ENCODE measurements at regions not wholly inside any gene's neighbourhood (a gene's known extent, or its start where the extent isn't known, plus 50 kb on each side); places are given as distances from the start of the nearest gene placed in this dataset.

DNA sequence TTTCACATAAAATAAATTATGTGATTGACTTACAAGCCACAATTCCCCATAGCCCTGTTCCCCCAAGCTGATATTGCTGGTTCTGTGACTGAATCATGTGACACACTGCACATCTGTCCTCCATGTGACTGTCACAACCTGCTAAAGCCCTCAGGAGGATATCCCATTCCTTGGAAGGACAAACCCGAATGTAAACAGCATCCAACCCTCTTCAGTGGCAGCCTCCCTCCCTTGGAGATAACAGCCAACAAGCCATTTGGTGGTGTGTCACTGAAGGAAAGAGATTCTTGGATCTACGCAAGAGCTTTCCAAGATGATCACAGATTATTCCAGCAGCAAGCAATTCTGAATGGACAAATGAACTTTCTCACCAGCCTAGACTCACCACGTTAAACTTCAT lies 153.9 kb upstream of the TIAM1 start:
- DNase-seq, result no peak

- no peak for DNase-seq
These were observed 149.4 kb upstream of the TIAM1 start for GRCh38 chr21:31493350-31493880.

DNA sequence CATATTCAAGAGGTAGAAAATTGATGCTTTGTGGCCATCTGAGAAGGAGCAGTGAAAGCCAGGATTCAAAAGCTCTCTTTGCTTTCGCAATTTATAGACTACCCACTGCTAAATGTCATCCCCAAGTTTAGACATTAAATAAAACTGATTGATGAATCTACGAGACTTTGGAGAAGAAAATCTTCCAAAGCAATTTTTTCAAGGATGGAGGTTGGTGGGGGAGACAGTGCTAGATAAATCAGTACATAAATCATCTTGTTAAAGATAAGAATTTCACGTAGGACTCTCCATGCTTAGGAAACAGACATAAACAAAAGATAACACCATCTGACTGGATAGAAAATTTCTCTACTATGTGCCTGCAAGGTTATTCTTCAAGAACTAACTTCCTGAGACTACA lies 147.6 kb upstream of the TIAM1 start:
- no peak for DNase-seq

GRCh38 chr21:31490443-31490842 lies 146.4 kb upstream of the TIAM1 start:
- no peak for DNase-seq

DNA sequence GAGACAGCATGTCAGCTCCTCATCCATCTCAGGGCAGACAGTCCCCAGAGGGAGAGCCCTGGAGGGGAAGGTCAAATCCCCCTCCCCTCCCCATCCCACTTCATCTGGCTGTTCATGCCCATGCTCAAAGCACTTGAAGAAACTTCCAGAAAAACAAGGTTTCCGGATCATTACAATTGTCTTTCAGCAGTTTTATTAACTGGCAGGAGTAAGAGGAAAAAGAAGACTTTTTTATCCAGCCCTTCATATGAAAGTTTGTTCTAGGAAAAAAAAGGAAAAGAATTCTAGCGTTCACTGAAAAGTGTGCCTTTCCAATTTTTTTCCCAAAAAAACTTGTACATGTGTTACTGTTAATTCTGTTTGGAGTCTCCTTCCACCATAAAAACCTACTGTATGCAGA lies 145.7 kb upstream of the TIAM1 start:
- DNase-seq, result no peak

GRCh38 chr21:31489014-31489413 lies 145.0 kb upstream of the TIAM1 start:
- no peak for DNase-seq

DNA sequence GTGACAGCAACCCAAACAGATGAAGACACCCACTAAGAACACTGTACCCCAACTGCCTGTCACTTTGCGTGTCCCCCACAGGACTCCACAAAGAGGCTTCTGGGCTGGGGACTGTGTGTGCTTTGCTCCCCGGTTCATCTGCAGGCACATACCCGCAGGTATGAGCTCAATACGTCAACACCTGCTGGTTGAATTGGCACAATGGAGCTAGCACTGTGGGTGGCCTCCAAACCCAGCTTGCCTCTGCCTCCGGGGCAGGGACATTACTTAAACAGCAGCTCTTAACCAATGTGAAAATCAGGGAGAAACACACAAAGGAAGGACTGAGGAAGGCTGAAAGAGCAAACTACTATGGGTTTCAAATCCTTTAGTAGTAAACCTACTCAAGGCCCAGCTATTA lies 140.2 kb upstream of the TIAM1 start:
- no peak for DNase-seq

GRCh38 chr21:31483146-31483545 lies 139.1 kb upstream of the TIAM1 start:
- DNase-seq, result no peak

GRCh38 chr21:31482460-31482859 lies 138.4 kb upstream of the TIAM1 start:
- DNase-seq, result no peak

DNA sequence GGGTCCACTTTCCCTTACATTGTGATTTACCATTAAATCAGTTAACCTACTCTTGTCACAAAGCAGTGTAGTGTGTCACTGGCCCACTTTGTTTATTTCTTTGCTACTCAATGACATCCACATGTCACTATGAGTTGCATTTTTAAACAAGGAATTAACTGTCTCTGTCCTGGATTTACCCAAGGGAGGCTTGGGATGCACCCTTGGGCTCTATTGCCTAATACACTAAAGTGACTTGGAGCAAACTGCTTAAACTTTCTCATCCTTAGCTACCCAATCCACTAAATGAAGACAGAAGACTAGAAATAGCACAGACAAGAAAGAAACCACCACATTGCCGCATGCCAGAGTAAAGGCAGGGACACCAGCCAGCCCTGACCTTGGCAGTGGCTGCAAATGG lies 136.2 kb upstream of the TIAM1 start:
- no peak for DNase-seq

- DNase-seq, result no peak
These were observed 135.7 kb upstream of the TIAM1 start for GRCh38 chr21:31479714-31480113.

- no peak for DNase-seq
These were observed 135.2 kb upstream of the TIAM1 start for GRCh38 chr21:31479222-31479621.

DNA sequence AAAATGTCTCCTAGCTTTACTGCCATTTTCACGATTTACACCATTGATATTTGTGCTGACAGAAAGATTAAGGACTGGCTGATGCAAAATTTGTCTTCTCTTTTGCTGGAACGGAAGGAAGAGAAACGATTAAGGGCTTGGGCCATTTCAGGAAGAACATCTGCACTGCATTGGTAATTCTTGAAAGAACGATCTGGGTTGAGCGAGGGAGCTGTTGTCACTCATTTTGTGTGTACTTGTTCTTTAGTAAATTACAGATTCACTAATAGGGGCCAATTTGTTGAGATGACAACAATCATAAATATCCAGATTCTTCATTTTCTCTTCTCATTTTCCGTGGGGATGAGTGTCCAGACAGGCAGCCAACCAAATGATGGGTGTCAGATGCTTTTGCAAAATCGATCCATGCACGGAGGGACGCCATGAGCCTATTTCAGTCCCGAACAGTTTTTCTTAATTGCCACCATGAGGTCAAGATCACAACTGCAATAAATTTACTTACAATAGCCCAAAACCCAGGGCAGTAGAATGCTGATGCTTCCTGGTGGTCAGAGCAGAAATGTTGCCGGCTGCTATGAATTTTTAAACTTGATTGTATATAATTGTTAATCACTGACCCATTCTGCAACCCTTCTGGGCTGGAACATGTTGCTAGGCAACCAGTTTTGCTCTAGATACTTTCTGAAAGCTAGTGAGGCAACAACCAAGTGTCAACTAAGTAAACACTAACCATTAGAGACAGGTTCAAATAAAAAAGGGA lies 132.4 kb upstream of the TIAM1 start:
- no peak for DNase-seq

DNA sequence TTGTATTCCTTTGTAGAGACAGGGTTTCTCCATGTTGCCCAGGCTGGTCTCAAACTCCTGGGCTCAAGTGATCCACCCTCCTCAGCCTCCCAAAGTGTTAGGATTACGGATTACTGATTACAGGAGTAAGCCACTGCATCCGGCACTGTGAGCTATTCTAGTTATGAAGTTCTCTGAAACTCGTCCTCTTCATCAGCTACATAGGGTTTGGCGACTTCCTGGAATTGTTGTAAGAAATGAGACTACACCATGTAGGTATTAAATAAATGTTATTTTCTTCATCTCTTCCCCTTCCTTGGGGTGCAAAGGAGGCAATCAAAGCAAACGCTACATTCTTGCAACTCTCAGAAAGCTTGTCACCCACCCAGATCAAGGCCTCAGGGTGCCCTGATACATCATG lies 131.2 kb upstream of the TIAM1 start:
- no peak for DNase-seq

GRCh38 chr21:31473685-31474345 lies 129.8 kb upstream of the TIAM1 start:
- no peak for DNase-seq

DNA sequence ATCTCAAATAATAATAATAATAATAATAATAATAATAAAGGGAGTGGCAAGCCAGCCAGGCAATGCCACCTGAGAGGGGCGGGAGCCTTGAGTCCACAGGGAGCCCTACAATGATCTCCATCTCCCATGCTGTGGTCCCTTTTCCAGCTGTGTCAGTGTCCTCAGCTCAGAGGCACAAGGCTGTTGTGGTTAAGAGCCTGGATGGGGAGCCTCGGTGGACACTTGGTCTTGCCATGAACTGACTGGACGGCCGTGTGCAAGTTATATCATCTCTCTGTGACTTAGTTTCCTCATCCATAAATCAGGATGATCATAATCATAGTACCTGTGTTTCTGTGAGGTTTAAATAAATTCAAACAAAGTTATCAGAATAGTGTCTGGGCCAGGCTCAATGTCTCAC lies 127.8 kb upstream of the TIAM1 start:
- DNase-seq, result no peak

DNA sequence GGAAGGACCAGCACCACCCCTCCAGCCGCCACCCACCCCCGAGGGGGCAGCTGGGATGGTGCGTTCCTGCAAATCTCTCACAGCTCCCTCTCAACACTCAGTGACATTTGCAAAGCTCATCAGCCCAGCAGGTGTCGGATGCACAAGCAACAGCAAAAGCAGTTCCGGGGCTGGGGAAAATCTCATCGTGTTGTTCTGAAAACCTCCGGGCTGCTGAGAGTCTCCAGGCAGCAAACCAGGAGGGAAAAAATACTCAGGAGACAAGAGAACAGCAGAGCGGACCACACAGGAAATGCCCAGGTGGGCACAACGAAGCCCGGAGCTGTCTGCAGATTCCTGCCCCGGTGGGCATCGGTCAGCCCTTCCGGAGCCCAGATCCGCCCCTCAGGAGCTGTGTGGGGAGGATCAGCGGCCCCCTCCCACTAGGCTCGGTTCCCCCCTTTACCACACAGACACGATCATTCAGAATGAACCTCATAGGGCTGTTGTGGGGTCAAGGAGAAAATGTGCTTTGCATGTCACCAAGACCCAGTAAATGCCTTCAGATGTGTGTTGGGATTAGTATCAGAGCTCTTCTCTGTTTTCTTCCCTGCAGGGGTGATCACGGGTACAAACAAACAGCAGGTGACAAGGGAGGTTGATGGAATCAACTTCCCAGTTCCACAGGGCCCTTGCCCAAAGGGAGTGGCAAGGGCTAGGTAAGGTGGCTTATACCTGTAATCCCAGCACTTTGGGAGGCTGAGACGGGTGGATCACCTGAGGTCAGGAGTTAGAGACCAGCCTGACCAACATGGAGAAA lies 127.0 kb upstream of the TIAM1 start:
- DNase-seq, result no peak

- no peak for DNase-seq
These were observed 116.9 kb upstream of the TIAM1 start for GRCh38 chr21:31460980-31461379.

- no peak for DNase-seq
These were observed 115.4 kb upstream of the TIAM1 start for GRCh38 chr21:31459457-31459856.

- no peak for DNase-seq
These were observed 113.6 kb upstream of the TIAM1 start for GRCh38 chr21:31457675-31458074.

DNA sequence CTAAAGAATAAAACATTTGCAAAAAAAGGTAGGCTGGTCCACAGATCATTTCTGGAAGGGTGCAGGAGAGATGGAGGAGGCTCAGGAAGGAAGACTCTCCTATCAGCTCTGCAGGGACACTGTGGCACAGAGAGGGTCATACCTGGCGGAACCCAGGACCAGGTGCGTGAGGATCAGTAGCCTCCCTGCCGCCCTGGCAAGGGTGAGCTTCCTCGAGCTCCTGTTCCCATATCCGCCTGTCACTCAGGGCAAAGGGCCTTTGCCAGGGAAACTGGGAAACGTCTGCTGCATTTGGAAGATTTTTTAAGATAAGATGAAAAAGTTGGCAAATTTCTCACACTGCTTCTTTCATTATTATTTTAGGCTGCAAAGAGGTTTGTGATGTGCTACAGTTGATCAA lies 112.1 kb upstream of the TIAM1 start:
- no peak for DNase-seq

- DNase-seq, result no peak
These were observed 111.4 kb upstream of the TIAM1 start for GRCh38 chr21:31455506-31455905.

GRCh38 chr21:31450980-31451379 lies 106.9 kb upstream of the TIAM1 start:
- no peak for DNase-seq

All from activated CD4-positive, CD25-positive, alpha-beta regulatory T cell treated with anti-CD3 and anti-CD28 coated beads, Interleukin-2, amount 50 U/mL, for 72 hours (primary cell).